ENCODE measurements at regions not wholly inside any gene's neighbourhood (a gene's known extent, or its start where the extent isn't known, plus 50 kb on each side); places are given as distances from the start of the nearest gene placed in this dataset.
A peak's percentile ranks its signal among the peaks of the same experiment; 100 is the strongest.

DNA sequence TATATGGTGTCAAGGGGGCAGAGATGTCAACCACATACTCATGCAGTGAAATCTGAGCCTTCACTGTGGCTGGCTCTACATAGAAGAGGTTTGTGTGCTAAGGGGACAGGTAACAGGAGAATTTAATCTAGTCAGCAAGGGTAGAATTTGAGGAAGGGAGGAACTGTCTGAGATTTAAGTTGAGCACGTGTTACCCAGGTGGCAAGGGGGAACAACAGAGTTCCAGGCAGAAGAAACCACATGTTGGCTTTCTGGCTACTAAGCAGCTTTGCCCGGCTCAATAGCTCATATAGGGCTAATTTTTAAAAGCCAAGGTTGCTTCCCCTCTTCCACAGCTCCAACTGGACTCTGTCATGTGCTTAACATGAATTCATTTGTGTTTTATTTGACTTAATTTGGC is 397.6 kb downstream of the EDEM1 start:
- TF ChIP-seq, protein P1, sequence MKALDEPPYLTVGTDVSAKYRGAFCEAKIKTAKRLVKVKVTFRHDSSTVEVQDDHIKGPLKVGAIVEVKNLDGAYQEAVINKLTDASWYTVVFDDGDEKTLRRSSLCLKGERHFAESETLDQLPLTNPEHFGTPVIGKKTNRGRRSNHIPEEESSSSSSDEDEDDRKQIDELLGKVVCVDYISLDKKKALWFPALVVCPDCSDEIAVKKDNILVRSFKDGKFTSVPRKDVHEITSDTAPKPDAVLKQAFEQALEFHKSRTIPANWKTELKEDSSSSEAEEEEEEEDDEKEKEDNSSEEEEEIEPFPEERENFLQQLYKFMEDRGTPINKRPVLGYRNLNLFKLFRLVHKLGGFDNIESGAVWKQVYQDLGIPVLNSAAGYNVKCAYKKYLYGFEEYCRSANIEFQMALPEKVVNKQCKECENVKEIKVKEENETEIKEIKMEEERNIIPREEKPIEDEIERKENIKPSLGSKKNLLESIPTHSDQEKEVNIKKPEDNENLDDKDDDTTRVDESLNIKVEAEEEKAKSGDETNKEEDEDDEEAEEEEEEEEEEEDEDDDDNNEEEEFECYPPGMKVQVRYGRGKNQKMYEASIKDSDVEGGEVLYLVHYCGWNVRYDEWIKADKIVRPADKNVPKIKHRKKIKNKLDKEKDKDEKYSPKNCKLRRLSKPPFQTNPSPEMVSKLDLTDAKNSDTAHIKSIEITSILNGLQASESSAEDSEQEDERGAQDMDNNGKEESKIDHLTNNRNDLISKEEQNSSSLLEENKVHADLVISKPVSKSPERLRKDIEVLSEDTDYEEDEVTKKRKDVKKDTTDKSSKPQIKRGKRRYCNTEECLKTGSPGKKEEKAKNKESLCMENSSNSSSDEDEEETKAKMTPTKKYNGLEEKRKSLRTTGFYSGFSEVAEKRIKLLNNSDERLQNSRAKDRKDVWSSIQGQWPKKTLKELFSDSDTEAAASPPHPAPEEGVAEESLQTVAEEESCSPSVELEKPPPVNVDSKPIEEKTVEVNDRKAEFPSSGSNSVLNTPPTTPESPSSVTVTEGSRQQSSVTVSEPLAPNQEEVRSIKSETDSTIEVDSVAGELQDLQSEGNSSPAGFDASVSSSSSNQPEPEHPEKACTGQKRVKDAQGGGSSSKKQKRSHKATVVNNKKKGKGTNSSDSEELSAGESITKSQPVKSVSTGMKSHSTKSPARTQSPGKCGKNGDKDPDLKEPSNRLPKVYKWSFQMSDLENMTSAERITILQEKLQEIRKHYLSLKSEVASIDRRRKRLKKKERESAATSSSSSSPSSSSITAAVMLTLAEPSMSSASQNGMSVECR (CRISPR knock-in tag; IDR thresholded peaks at IDR 0.05), result no peak
- TF ChIP-seq, protein P2, sequence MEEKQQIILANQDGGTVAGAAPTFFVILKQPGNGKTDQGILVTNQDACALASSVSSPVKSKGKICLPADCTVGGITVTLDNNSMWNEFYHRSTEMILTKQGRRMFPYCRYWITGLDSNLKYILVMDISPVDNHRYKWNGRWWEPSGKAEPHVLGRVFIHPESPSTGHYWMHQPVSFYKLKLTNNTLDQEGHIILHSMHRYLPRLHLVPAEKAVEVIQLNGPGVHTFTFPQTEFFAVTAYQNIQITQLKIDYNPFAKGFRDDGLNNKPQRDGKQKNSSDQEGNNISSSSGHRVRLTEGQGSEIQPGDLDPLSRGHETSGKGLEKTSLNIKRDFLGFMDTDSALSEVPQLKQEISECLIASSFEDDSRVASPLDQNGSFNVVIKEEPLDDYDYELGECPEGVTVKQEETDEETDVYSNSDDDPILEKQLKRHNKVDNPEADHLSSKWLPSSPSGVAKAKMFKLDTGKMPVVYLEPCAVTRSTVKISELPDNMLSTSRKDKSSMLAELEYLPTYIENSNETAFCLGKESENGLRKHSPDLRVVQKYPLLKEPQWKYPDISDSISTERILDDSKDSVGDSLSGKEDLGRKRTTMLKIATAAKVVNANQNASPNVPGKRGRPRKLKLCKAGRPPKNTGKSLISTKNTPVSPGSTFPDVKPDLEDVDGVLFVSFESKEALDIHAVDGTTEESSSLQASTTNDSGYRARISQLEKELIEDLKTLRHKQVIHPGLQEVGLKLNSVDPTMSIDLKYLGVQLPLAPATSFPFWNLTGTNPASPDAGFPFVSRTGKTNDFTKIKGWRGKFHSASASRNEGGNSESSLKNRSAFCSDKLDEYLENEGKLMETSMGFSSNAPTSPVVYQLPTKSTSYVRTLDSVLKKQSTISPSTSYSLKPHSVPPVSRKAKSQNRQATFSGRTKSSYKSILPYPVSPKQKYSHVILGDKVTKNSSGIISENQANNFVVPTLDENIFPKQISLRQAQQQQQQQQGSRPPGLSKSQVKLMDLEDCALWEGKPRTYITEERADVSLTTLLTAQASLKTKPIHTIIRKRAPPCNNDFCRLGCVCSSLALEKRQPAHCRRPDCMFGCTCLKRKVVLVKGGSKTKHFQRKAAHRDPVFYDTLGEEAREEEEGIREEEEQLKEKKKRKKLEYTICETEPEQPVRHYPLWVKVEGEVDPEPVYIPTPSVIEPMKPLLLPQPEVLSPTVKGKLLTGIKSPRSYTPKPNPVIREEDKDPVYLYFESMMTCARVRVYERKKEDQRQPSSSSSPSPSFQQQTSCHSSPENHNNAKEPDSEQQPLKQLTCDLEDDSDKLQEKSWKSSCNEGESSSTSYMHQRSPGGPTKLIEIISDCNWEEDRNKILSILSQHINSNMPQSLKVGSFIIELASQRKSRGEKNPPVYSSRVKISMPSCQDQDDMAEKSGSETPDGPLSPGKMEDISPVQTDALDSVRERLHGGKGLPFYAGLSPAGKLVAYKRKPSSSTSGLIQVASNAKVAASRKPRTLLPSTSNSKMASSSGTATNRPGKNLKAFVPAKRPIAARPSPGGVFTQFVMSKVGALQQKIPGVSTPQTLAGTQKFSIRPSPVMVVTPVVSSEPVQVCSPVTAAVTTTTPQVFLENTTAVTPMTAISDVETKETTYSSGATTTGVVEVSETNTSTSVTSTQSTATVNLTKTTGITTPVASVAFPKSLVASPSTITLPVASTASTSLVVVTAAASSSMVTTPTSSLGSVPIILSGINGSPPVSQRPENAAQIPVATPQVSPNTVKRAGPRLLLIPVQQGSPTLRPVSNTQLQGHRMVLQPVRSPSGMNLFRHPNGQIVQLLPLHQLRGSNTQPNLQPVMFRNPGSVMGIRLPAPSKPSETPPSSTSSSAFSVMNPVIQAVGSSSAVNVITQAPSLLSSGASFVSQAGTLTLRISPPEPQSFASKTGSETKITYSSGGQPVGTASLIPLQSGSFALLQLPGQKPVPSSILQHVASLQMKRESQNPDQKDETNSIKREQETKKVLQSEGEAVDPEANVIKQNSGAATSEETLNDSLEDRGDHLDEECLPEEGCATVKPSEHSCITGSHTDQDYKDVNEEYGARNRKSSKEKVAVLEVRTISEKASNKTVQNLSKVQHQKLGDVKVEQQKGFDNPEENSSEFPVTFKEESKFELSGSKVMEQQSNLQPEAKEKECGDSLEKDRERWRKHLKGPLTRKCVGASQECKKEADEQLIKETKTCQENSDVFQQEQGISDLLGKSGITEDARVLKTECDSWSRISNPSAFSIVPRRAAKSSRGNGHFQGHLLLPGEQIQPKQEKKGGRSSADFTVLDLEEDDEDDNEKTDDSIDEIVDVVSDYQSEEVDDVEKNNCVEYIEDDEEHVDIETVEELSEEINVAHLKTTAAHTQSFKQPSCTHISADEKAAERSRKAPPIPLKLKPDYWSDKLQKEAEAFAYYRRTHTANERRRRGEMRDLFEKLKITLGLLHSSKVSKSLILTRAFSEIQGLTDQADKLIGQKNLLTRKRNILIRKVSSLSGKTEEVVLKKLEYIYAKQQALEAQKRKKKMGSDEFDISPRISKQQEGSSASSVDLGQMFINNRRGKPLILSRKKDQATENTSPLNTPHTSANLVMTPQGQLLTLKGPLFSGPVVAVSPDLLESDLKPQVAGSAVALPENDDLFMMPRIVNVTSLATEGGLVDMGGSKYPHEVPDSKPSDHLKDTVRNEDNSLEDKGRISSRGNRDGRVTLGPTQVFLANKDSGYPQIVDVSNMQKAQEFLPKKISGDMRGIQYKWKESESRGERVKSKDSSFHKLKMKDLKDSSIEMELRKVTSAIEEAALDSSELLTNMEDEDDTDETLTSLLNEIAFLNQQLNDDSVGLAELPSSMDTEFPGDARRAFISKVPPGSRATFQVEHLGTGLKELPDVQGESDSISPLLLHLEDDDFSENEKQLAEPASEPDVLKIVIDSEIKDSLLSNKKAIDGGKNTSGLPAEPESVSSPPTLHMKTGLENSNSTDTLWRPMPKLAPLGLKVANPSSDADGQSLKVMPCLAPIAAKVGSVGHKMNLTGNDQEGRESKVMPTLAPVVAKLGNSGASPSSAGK (IDR thresholded peaks at IDR 0.05), result peak; percentile 45
- Histone ChIP-seq H3K9me3 (replicated peaks; ENCODE audit: control insufficient read depth, insufficient read depth, low read depth, low read length) (no peaks in the 10 kb centered on the region), H3K79me2 (ENCODE audit: control insufficient read depth, insufficient read depth, low read length) (no peaks in the 10 kb centered on the region), H3K4me1 (replicated peaks in 1 of 2; ENCODE audit: control insufficient read depth in 2 of 2, insufficient read depth in 2 of 2, low read length in 2 of 2) (peaks cover 0 to 24% of the 10 kb centered on the region in 2 experiments; a peak in 4 of 5 replicates), H3K27ac (ENCODE audit: extremely low read depth, low read depth, low read length) (no peak overlapping the region), H3K9me1 (ENCODE audit: control insufficient read depth, insufficient read depth, low read length) (no peaks in the 10 kb centered on the region), H3K4me3 (no peak overlapping the region), H3K27me3 (ENCODE audit: control insufficient read depth in 2 of 2, insufficient read depth in 2 of 2, low read length in 2 of 2) (no peaks in the 10 kb centered on the region; a peak in 1 of 5 replicates), H3K4me2 (ENCODE audit: insufficient read depth, low read length) (no peak overlapping the region), H2AFZ (ENCODE audit: low read depth, low read length) (no peak overlapping the region), H3K9ac (ENCODE audit: insufficient read depth in 1 of 2, low read depth in 2 of 2, low read length in 2 of 2) (no peak overlapping the region), H4K20me1 (replicated peaks; ENCODE audit: control insufficient read depth, insufficient read depth, low read length) (no peaks in the 10 kb centered on the region), H3K36me3 (ENCODE audit: control insufficient read depth, insufficient read depth, low read length) (no peaks in the 10 kb centered on the region)
- BruUV-seq (replicated peaks), result no TSS peak
- no peak; the same call in 2 of the 3 replicates for ATAC-seq
- 48% methylated on average over 2 of the region's 2 CpGs for WGBS (ENCODE audit: insufficient coverage, low coverage, missing lambda C conversion rate)
- no peak for DNase-seq (ENCODE audit: extremely low read depth in 1 of 4, low spot score in 3 of 4)
- CTCF ChIA-PET (ENCODE audit: low intra/inter-chr PET ratio), result no interaction called here
- intact Hi-C loops (cut with micrococcal nuclease) (no loop called here), in situ Hi-C loops (cut with MboI) (no loop called here)
- POLR2A ChIA-PET, result interaction anchor here (1.5 kb wide), 1 partner anchor 9 kb away, joined by 4 read pairs; no protein-coding TSS in a partner anchor
- no peak for FAIRE-seq
